ENCODE measurements at regions not wholly inside any gene's neighbourhood (a gene's known extent, or its start where the extent isn't known, plus 50 kb on each side); places are given as distances from the start of the nearest gene placed in this dataset.

GRCh38 chr7:55690-56248 lies 136.6 kb upstream of the FAM20C start:
- no peak for DNase-seq (ENCODE audit: low read depth, low spot score)

- DNase-seq (ENCODE audit: low read depth, low spot score): no peak
Measured at GRCh38 chr7:56291-56913, 136.0 kb upstream of the FAM20C start.

DNA sequence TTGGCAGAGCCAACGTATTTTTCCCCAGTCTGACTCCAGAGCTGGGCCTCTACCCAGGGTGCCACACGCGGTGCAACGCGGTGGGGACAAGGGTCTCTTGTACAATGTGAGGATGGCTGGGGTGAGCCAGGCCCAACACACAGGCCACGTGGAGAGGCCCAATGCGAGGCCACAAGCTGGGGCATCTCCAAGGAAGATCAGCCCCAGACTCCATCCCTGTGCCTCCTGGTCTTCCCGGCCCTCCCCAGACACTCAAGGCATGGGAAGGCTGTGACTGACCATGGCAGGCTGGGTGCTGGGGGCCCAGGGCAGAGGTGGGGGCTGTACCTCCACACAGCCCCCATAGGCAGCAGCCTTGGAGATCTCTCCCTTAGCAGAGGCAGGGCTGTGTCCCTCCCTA lies 135.3 kb upstream of the FAM20C start:
- no peak for DNase-seq (ENCODE audit: low read depth, low spot score)

DNA sequence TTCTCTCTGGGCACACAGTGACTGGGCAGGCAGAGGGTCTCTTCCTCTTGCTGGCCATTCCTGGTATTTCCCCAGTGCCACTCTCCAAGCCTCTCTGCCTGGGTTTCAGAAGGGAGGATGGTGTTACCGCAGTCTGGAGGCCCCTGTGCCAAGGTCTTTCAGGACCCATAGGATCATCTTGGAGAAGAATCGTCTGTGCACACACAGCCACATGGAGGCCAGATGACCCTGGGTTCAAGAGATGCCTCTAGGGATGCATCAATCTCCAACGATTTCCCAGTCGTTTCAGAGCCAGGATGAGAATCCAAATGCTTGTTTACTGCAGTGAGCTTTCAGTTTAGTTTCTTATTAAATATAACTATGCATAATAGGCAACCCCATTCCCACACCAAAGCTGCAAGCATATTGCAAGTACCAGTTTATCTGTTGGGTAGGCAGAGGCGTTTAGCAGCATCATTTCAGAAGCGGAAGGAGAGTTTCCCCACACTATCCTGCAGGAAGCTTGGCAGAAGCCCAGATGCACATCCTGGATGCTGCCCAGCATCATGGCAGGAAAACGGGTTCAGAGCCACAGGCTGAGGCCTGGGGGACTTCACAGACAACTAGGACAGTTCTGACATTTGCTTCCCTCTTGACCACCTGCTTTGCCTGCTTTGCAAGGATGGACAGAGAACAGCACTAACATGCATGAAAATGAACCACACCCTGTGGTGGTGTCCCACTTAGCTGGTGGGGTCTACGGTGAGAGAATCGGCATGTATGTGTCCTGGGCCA lies 134.7 kb upstream of the FAM20C start:
- DNase-seq (ENCODE audit: low read depth, low spot score): no peak

DNA sequence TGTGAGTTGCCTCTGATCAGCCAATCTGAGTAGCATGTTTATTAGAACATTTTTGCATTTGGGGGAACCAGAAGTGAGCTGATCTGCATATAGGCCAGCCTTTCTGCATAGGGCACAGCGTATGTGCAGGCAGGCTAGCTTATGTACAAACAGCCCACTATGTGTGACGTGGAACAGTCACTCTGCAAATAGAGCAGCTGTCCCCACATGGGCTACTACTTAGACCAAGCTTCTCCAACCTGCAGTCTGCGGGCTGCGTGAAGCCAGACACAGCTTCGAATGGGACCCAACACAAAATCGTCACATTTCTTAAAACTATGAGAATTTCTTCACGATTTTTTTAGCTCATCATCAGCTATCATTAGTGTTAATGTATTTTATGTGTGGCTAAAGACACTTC lies 134.1 kb upstream of the FAM20C start:
- DNase-seq (ENCODE audit: low read depth, low spot score): no peak

- DNase-seq (ENCODE audit: low read depth, low spot score): no peak
Measured at GRCh38 chr7:59079-60016, 133.0 kb upstream of the FAM20C start.

GRCh38 chr7:60017-60675 lies 132.2 kb upstream of the FAM20C start:
- no peak for DNase-seq (ENCODE audit: low read depth, low spot score)

GRCh38 chr7:60706-61105 lies 131.7 kb upstream of the FAM20C start:
- no peak for DNase-seq (ENCODE audit: low read depth, low spot score)

GRCh38 chr7:61111-61510 lies 131.3 kb upstream of the FAM20C start:
- no peak for DNase-seq (ENCODE audit: low read depth, low spot score)

DNA sequence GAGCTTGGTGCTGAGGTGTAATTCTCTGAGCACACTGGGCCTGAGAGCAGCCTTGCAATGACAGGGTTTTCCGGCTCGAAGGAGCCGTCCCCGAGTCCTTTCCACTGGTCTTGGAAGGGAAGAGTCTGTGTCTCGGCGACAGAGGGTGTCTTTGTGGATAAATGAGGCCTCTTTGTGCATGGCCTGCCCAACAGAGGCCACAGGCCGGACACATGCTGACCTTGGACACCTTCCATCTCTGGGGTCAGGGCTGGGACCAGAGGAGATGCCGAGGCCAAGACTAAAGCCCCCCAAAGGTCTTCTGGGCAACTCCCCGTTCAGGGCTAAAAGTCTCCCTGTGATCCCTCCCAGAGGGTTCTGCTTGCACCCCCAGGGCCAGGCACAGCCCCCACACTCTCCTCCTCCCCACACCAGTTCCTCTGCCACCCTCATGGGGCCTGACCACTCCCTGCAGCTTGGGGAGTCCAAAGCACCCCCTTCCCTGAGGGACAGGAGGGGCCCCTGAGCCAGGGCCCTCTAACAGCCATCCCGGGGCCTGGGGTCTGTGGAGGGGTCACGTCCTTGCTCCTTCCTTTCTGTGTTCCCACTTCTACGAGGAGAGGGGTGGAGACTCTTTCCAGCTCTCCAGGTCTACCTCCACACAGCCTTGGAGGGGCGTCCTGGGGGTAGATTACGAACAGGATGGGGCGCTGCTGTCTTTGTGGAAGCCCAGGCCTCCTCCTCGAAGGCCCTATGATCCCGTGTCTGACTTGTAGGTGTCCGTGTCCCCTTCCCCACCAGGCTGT lies 130.6 kb upstream of the FAM20C start:
- DNase-seq (ENCODE audit: low read depth, low spot score): no peak

DNA sequence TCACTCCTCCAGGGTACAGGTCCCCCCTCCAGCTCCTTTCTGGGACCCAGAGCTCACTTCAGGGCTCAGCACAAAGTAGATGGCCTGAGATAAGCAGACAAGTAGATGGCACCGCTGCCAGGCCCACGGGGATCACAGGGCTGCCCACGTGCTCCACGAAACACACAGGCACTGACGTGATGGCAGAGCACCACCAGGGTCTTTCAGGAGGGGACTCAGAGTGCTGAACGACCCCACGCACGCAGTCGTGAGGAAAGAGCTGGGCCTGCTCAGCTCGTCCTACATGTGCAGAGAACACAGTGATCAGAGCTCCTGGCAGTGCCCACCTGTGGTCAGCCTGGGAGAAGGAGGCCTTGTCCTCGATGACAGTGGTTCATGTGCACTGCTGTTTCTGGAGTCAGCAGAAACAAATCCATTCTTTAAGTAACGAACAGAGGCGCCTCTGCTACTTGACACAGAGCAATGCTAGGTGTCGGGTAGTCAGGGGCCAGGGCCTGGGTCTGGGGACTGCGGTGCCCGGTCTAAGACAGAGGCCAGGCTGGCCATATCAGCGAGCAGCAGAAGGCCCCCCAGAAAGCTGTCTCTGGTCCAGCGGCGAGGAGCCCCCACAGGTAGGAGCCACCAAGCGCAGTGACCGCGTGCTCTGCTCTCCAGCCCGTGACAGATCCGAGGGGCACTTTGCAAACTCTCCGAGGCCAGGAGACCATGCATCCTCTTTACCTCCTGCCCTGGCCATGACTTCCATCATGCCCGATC lies 129.8 kb upstream of the FAM20C start:
- no peak for DNase-seq (ENCODE audit: low read depth, low spot score)

- DNase-seq (ENCODE audit: low read depth, low spot score): no peak
Measured at GRCh38 chr7:63117-63480, 129.3 kb upstream of the FAM20C start.

DNA sequence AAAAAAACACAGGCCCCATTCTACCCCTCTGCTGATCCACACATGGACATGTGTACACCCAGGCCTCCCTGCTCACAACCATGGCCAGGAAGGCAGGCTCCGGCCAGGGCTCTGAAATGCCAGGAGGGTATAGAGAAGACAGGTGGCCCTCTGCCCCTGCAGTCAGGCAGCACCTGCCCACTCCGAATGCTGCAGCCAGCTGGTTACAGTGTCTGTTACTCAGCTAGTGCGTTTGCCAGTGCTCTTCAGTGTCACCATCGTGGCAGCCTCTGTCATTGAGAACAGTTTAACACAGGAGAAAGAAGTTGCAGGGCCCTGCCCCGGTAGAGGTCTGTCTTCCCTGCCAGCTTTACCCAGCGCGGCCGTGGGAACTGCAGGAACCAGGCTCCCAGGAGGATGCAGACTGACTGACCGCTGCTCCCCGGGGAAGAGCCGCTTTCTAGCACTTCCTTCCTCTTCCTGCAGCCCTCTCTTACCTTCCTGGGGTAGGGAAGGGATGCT lies 128.8 kb upstream of the FAM20C start:
- no peak for DNase-seq (ENCODE audit: low read depth, low spot score)

- peak; percentile 15 for DNase-seq (ENCODE audit: low read depth, low spot score)
Measured at GRCh38 chr7:64098-64915, 128.1 kb upstream of the FAM20C start.

- no peak for DNase-seq (ENCODE audit: low read depth, low spot score)
Measured at GRCh38 chr7:64916-65341, 127.4 kb upstream of the FAM20C start.

GRCh38 chr7:65554-65953 lies 126.8 kb upstream of the FAM20C start:
- DNase-seq (ENCODE audit: low read depth, low spot score): no peak

DNA sequence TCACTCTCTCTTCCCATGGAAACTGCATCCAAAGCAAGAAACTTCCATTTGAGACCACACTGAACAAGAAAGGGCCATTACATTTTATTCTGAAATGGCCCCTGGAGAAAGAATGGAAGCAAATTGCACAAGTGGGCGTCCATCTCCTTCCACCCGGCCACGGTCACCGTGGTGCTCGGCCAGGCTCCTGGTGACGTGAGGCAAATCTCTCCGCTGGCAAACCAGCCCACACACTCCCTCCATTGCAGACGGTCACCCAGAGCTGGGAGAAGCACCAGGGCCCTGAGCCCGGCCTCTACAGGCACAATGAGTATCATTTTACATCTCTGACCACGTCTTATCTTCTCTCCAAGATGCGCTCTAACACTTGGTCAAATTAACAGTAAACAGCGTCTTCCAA lies 126.1 kb upstream of the FAM20C start:
- DNase-seq (ENCODE audit: low read depth, low spot score): no peak

GRCh38 chr7:66741-67140 lies 125.6 kb upstream of the FAM20C start:
- no peak for DNase-seq (ENCODE audit: low read depth, low spot score)
